ENCODE measurements at regions not wholly inside any gene's neighbourhood (a gene's known extent, or its start where the extent isn't known, plus 50 kb on each side); places are given as distances from the start of the nearest gene placed in this dataset.

DNA sequence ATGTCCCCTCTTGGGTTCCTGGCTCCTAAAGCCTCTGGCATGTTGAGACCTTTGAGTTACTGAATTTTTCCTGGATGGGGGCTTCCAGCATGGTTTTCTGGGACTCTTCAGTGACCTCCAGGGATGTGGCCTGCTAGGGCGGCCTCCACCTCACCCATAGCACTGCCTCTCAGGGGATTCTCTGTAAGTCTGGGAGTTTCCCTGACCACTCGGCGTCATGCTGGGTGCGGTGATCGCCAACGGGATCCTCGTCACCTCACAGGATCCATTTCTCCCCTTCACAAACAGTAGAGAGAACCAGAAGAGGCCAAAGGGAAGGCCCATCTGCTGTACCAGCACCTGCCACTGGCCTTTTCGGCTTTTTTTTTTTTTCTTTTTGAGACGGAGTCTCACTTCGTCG lies 84.3 kb downstream of the NPTX2 start:
- no peak for DNase-seq (ENCODE audit: extremely low read depth, low read depth)

DNA sequence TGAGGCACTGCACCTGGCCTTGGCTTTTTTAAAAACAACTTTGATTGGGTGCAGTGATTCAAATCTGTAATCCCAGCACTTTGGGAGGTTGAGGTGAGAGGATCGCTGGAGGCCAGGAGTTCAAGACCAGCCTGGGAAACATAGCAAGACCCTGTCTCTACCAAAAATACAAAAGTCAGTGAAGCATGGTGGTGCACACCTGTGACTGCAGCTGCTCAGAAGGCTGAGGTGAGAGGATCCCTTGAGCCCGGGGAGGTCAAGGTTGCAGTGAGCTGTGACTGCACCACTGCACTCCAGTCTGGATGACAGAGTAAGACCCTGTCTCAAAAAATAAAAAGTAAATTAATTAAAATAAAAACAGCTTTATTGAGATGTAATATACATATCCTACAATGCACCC lies 84.9 kb downstream of the NPTX2 start:
- no peak for DNase-seq (ENCODE audit: extremely low read depth, low read depth)
- no peak overlapping the region for H3K4me3 ChIP-seq (replicated peaks; ENCODE audit: low read depth, low read length)
- TF ChIP-seq, protein P1, sequence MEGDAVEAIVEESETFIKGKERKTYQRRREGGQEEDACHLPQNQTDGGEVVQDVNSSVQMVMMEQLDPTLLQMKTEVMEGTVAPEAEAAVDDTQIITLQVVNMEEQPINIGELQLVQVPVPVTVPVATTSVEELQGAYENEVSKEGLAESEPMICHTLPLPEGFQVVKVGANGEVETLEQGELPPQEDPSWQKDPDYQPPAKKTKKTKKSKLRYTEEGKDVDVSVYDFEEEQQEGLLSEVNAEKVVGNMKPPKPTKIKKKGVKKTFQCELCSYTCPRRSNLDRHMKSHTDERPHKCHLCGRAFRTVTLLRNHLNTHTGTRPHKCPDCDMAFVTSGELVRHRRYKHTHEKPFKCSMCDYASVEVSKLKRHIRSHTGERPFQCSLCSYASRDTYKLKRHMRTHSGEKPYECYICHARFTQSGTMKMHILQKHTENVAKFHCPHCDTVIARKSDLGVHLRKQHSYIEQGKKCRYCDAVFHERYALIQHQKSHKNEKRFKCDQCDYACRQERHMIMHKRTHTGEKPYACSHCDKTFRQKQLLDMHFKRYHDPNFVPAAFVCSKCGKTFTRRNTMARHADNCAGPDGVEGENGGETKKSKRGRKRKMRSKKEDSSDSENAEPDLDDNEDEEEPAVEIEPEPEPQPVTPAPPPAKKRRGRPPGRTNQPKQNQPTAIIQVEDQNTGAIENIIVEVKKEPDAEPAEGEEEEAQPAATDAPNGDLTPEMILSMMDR (IDR thresholded peaks at IDR 0.05; ENCODE audit: low read depth, low read length, missing control alignments), result no peak

More for the DNA sequence above, 84.3 kb downstream of the NPTX2 start:
- TF ChIP-seq, protein P1 (IDR thresholded peaks at IDR 0.05; ENCODE audit: low read depth, low read length, missing control alignments), result no peak
- H3K4me3 ChIP-seq (replicated peaks; ENCODE audit: low read depth, low read length), result no peak overlapping the region

DNA sequence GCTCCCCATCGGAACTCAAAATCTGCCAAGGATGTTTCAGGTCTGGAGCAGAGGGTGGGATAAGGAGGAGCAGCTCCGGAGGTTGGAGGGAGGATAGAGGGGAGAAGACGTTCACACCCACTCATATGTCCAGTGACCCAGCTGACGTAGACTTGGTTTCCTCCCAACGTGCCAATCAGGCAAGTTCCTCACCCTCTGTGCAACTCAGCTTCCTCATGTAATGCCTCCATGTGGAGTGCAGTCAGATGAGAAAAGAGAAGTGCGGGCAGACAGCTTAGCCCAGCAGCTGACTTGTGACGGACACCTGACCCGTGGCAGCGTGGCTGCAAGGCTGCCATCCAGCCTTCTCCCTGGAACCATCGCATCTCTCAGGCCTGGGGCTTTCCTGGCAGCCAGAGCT lies 86.8 kb downstream of the NPTX2 start:
- no peak for DNase-seq (ENCODE audit: extremely low read depth, low read depth)
- TF ChIP-seq, protein P1 (IDR thresholded peaks at IDR 0.05; ENCODE audit: low read depth, low read length, missing control alignments), result no peak
- no peak overlapping the region for H3K4me3 ChIP-seq (replicated peaks; ENCODE audit: low read depth, low read length)

DNA sequence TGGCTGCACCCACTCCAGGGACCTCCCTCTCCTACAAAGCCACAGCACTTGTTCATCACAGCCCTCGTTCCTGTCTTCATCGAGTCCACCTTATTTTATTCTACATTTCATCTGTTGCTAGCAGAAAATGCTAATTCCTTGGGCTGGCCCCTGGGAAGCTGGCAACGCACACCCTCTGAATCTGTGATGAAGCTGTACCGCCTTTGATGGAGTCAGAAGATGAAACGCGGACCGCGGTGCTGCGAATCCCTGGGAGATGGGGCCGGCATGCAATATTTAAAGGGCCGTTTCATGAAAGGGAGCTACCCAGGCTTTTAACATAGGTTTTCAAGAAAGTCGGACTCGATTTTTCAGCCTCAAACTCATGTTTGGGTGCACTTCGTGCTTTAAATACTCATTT lies 88.5 kb downstream of the NPTX2 start:
- H3K4me3 ChIP-seq (replicated peaks; ENCODE audit: low read depth, low read length), result no peak overlapping the region
- TF ChIP-seq, protein P1 (IDR thresholded peaks at IDR 0.05; ENCODE audit: low read depth, low read length, missing control alignments), result no peak
- DNase-seq (ENCODE audit: extremely low read depth, low read depth), result no peak

DNA sequence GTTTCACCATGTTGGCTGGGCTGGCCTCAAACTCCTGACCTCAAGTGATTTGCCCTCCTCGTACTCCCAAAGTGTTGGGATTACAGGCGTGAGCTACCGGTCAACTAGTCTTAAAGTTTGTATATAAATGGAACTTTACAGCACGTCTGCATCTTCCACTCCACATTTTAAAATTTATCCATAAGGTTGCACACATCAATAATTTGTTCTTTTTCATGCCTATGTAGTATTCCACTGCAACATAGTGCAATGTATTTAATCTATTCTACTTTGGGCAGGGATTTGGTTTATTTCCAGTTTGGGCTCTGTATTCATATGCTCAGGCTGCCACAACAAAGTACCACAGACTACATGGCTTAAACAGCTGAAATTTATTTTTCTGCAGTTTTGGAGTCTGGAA lies 90.0 kb downstream of the NPTX2 start:
- no peak overlapping the region for H3K4me3 ChIP-seq (replicated peaks; ENCODE audit: low read depth, low read length)
- no peak for DNase-seq (ENCODE audit: extremely low read depth, low read depth)
- TF ChIP-seq, protein P1 (IDR thresholded peaks at IDR 0.05; ENCODE audit: low read depth, low read length, missing control alignments), result no peak

DNA sequence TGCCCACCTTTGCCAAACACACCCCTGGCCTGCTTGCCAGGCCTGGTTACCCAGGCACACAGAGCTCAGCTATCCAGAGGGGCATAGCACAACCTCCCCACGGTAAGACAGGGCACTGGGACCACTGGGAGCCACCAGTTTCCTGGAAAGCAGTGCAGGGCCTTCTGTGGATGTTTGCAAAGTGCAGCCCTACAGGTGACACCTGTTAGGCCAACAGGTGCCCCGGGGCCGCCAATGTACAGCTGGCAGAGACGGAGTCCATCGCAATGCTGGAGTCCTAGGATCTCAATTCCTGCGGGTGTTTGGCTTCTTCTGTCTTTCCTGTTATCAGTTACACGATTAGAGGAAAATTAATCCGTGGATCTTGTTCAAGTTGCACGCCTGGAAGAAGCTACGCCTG lies 94.9 kb downstream of the NPTX2 start:
- DNase-seq (ENCODE audit: extremely low read depth, low read depth), result no peak
- TF ChIP-seq, protein P1 (IDR thresholded peaks at IDR 0.05; ENCODE audit: low read depth, low read length, missing control alignments), result no peak
- H3K4me3 ChIP-seq (replicated peaks; ENCODE audit: low read depth, low read length), result no peak overlapping the region

DNA sequence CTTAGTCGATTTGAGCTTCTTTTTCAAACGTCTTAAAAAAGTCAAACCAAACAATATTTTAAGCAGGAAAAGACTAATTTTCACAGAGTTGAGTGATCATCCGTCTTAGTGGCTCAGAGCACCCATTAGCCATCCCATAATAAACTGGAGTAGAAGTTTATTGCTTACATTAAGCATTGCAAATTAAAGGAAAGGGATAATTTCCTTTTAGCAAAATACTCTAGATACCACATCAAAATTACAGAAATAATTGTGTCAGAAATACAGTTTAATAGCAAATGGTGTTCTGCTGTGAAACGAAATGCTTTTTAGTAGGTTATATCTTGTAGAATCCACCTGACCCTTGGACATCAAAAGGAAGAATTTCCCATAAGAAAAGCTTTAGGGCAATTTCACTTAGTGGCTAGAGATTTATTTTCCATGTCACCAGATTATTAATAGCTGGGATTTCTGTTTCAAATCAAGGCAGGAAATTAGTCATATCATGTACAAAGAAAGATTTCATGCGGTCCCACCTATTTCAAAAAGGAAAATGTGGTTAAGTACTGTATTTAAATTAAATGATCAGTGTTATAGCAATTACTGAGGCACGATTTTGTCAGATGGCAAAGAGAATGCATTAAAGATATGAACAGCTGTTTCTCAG lies 96.2 kb downstream of the NPTX2 start:
- TF ChIP-seq, protein P1 (IDR thresholded peaks at IDR 0.05; ENCODE audit: low read depth, low read length, missing control alignments), result no peak
- no peak overlapping the region for H3K4me3 ChIP-seq (replicated peaks; ENCODE audit: low read depth, low read length)
- DNase-seq (ENCODE audit: extremely low read depth, low read depth), result no peak
